Glomerular visceral epithelial cell (primary cell): ENCODE measurements at regions not wholly inside any gene's neighbourhood (a gene's known extent, or its start where the extent isn't known, plus 50 kb on each side); places are given as distances from the start of the nearest gene placed in this dataset.

ENCODE experiments used
- DNase-seq: peaks from one replicate; pipeline ENCODE4 v3.0.0-alpha.2; 2016; ENCODE audit errors: extremely low spot score

DNA sequence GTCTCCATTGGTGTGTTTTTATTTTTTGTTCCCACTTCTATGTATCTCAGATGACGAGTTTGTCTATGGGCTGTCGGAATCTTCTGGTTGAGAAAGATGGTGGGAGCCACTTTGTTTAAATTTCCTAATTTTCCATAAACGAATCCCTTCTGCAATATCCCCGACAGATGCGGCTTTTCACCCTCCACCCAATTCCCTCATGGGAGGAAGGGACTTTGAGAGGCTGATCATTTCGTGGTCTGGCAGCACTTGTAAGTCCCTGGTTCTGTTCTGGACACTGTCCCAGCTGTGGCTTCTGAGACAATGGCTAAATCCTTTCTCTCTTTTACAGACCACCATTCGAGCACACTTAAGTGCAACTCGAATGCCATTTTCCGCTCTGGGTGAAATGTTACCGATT is 72.2 kb upstream of the PUDP start:
- no peak for DNase-seq

DNA sequence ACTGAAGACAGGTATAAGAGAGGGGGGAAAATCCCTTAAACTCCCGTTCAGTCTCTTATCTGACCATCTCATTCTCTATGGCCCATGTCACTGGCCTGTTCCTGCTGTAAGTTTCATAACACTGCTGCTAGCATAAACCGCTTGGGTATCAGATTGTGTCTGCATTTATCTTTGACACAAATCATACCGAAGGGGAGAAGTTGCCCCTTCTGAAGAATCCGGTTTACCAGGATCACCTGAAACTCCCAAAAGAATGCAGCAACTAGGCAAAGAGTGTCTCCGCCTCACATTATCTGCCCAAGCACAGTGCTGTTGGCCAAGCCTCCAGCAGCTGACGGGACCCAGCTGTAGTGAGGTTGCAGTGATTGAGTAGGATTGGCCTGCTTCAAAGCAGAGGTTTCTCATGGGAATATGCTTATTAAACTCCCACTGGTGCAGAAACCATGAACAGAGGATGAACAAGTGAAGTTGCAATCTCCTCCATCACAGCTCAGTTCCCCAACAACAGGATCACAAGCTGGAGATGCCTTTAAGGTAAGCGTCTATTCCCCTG is 71.3 kb upstream of the PUDP start:
- DNase-seq = no peak

DNA sequence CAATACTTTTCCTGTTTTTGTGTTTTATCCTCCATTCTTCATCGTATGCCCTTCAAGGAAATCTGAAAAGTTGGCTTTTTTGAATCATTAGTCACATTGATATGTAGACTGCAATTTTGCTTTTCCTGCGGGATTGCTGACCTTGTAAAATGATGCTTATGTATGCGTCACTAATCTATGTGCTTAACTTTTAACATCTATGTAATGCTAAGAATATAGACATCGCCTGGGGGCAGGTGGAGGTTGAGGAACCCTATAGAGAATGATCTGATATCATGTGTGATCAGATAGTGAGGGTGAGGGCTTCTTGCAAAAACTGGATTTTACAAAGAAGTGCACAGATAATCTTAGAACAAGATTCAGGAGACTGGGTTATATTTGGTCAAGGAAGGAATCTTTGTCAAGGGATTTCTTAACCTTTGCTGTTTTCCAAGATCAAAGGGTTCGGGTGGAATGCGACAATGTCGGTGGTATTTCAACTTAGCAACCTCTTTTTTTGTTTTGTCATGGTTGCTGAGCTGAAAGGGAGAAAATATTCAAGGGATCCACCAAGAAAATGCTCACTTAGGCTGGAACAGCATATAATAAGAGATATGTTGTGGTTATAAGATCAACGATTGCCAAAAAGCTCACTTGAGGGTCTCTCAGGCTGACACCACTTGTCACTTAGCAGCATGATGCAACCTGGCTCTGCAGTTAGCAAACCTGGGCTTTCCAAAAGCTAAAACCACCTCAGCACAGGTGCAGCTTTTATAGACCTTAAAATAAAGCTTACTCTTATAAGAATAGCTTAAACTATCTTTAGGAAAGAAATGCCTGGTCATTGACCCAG is 70.6 kb upstream of the PUDP start:
- no peak for DNase-seq

DNA sequence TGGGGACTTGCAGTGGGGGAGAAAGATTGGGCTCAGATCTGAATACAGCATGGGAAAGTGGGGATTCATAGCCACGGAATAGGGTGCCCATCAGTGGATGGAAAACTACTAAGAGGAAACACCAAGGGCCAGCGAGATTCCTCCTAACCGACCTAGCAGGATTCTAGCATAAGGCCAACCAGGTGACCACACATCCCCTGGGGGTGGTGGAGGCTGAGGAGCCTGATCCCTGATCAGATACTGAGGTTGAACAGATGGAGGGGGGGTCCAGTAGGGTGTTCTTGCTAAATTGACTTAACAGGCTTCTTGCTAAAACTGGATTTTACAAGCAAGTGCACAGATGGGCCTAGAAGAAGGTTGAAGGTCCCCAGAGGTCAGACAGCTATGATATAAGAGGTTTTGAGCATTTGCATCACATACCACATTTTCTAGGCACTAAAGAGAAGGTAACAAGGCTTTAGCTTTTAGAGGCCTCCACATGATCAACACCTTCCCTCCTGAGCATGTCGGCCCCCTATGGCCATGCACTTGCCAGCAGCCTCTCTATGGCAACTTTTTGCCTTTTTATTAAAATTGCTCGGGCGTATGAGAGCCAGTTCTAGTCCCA is 69.1 kb upstream of the PUDP start:
- DNase-seq = no peak

DNA sequence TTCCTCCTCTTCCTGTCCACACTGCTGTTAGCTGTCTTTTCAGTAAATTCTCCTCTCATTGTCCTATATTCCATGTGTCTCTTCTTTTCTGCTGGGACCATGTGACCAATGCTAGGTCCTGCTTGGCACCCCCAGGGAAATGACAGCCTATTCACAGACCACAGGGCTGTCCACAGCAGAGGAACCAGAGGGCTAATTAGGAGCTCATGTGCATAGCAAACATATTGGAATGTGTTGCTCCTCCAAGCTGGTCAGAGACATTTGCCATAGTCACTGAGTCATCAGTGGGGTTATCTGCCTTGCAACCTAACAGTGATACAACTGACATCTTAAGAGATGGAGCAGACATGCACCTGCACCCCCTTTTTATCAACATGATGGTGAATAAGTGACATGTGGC is 67.9 kb upstream of the PUDP start:
- no peak for DNase-seq

DNA sequence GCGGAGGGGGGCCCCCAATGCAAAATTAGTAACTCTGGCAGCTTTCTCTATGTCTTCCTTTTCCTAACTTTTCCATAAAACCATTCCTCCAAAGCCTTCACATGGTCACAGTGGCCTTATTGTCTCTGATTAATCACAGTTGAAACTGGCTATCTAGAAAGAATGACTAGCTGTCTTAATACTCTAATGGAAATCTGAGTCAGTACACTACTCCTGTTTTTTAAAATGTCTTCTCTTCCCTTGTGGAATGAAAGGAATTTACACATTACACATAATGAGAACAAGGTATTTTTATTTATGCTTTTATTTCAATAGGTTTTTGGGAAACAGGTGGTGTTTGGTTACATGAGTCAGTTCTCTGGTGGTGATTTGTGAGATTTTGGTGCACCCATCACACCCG is 66.3 kb upstream of the PUDP start:
- no peak for DNase-seq

DNA sequence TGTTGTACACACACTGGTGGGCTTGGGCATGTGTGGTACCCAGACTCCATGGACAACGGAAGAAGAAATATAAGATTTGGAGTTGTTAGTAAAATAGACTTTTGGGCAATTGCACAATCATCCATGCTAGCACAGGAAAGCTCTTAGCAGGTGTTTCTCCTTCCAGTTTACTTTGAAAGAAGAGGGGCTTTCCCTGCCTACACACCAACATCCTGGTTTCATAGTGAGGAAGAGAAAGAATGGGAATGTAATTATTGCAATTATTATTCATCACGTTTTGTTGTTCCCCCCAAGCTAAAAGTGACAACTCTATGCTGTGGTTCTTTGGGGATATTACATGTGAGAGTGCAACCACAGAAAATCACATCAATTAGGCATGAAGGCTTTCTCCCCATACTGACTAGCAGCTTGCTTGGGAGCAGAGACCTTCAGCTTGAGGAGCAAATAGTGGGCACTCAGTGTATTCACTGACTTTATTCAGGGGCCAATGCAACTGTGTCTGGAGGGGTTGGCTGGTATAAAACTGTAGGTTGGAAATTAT is 57.2 kb upstream of the PUDP start:
- no peak for DNase-seq

DNA sequence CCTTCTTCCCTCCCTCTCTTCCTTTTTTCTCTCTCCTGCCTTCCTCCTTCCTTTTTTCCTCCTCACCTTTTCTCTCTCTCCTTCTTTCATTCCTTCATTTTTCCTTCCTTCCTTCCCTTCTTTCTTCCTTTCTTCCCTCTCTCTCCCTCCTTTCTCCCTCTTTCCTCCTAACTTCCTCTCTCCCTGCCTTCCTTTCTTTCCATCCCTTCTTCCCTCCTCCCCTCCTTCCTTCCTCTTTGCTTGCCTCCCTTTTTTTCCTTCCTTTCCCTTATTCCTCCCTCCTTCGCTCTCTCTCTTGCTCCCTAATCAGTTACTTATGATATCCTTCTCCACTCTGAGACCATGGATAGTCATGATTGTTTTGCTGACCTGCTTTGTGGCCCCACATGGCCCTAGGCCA is 56.7 kb upstream of the PUDP start:
- no peak for DNase-seq

DNA sequence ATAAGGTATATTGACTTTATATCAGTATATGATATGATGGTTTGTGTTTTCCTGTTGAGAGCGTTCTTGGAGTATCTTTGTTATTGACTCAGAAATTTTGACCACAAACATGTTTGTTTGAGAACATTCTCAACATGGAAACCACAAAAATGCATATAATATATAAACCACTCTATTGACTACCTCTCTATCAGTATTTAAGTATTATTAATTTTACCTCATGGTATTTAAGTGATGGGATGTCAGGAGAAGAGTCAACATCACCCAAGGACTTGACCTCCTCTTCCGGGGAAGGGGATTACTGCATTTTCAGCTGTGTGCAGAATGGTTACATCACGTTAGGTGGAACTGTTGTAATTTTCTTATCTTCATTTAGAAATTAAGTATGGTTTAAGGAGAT is 54.3 kb upstream of the PUDP start:
- no peak for DNase-seq

DNA sequence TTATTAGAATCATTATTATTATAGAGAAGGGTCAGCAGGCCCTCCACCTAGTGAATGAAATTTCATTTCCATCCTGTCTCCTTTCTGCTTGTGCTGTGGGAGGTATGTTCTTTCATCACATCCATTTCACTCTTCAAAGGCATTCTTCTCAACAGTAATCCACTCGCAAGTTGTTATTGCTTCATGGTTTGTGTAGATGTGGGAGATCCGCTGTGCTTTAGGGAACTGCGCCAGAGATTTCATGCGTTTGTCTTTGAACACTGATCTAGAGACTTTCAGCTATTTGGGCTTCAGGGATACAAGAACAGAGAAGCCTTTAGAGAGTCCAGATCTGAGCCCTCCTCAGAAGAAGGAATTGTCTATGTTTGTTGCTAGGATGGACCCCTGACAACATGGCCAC is 53.5 kb upstream of the PUDP start:
- no peak for DNase-seq

DNA sequence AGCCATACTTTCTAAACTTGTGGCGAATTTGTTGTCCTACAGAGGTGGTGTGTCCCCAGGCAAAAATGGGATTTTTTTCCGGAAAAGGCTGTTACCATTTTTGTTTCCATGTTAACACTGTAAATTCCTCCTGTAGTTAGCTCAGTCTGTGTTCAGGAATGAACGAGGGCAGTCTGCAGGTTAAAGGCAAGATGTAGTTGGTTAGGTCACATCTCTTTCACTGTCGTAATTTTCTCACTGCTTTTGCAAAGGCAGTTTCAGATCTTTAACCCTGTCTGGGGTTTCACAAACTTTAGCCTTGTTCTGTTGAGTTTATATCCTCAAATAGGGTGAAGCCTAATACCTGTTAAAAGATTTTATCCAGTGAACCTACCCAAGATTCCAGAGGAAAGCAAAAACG is 50.5 kb upstream of the PUDP start:
- no peak for DNase-seq
